ENCODE measurements at regions not wholly inside any gene's neighbourhood (a gene's known extent, or its start where the extent isn't known, plus 50 kb on each side); places are given as distances from the start of the nearest gene placed in this dataset.

DNA sequence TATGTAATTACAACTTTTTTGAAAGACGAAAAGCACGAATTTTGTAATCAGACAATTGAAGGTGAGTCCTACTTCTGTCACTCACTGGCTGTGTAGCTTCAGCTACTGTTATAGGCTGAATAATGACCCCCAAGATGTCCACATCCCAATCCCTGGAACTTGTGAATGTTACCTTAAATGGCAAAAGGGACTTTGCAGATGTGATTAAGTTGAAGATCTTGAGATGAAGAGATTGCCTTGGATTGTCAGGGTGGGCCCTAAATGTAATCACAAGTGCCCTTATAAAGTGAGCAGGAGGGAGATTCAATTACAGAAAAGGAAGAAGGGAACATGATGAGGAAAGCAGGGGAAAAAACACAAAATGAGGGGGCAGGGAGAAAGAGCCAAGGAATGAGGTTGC lies 326.2 kb upstream of the MSX2 start:
- TF ChIP-seq, protein P1, sequence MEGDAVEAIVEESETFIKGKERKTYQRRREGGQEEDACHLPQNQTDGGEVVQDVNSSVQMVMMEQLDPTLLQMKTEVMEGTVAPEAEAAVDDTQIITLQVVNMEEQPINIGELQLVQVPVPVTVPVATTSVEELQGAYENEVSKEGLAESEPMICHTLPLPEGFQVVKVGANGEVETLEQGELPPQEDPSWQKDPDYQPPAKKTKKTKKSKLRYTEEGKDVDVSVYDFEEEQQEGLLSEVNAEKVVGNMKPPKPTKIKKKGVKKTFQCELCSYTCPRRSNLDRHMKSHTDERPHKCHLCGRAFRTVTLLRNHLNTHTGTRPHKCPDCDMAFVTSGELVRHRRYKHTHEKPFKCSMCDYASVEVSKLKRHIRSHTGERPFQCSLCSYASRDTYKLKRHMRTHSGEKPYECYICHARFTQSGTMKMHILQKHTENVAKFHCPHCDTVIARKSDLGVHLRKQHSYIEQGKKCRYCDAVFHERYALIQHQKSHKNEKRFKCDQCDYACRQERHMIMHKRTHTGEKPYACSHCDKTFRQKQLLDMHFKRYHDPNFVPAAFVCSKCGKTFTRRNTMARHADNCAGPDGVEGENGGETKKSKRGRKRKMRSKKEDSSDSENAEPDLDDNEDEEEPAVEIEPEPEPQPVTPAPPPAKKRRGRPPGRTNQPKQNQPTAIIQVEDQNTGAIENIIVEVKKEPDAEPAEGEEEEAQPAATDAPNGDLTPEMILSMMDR (IDR thresholded peaks at IDR 0.05) = no peak
- no peak for TF ChIP-seq POLR2AphosphoS5 (IDR thresholded peaks at IDR 0.05)
- no peak for TF ChIP-seq POLR2A (IDR thresholded peaks at IDR 0.05)
